Sigmoid colon (tissue), 6 donors: ENCODE measurements at regions not wholly inside any gene's neighbourhood (a gene's known extent, or its start where the extent isn't known, plus 50 kb on each side); places are given as distances from the start of the nearest gene placed in this dataset.
A peak's percentile ranks its signal among the peaks of the same experiment; 100 is the strongest.

Experiments used
- DNase-seq: peaks from one replicate; pipeline ENCODE4 v3.0.0-alpha.2; 2019
- H3K27ac ChIP-seq, 4 donors: fragments of 200-600 bp; sonication (generic); one replicate each; pipeline ENCODE4 v1.5.1; 2016 to 2019; ENCODE audit warnings: mild to moderate bottlenecking in 1 of 4
- H3K27me3 ChIP-seq, 3 donors: fragments of 200-600 bp; sonication (generic); one replicate each; pipeline ENCODE4 v1.5.1; 2019; ENCODE audit warnings: mild to moderate bottlenecking in 1 of 3
- H3K36me3 ChIP-seq, 4 donors: fragments of 200-600 bp; sonication (generic); one replicate each; pipeline ENCODE4 v1.5.1; 2016 to 2019
- H3K4me1 ChIP-seq, 4 donors: fragments of 200-600 bp; sonication (generic); one replicate each; pipeline ENCODE4 v1.5.1; 2017 to 2019
- H3K4me3 ChIP-seq, 4 donors: fragments of 200-600 bp; sonication (generic); one replicate each; pipeline ENCODE4 v1.5.1; 2017 to 2019; ENCODE audit warnings: mild to moderate bottlenecking in 2 of 4, moderate library complexity in 1 of 4
- H3K9me3 ChIP-seq, 4 donors: fragments of 200-600 bp in 3 of 4; sonication (generic) in 3 of 4; one replicate each; pipeline versions ENCODE4 v1.5.1 to v1.6.1; 2013 to 2019
- CTCF ChIP-seq, 4 experiments: fragments of 450-650 bp in 3 of 4; fragments of 200-600 bp in 1 of 4; IDR thresholded peaks; one replicate each; pipeline ENCODE4 v1.5.1; 2016 to 2019; ENCODE audit warnings: antibody characterized with exemption in 4 of 4, mild to moderate bottlenecking in 3 of 4, moderate library complexity in 2 of 4
- EP300 ChIP-seq, 4 donors: sonication (generic); formaldehyde crosslinking; IDR thresholded peaks; one replicate each; pipeline ENCODE4 v1.6.1; 2017; ENCODE audit warnings: antibody characterized with exemption in 4 of 4
- POLR2A ChIP-seq, 2 donors: fragments of 450-650 bp; IDR thresholded peaks; one replicate each; pipeline ENCODE4 v1.6.1; 2016; ENCODE audit warnings: antibody characterized with exemption in 2 of 2, mild to moderate bottlenecking in 2 of 2, moderate library complexity in 2 of 2
- POLR2AphosphoS5 ChIP-seq, 4 donors: sonication (generic); formaldehyde crosslinking; IDR thresholded peaks; one replicate each; pipeline ENCODE4 v1.6.1; 2017; ENCODE audit warnings: antibody characterized with exemption in 4 of 4
- WGBS, 2 donors: extraction: QIAGEN DNeasy Blood & Tissue Kit; methylation state at CpG; one replicate each; pipeline ENCODE4 v1.1.7; 2013; 5-methylcytosine and 5-hydroxymethylcytosine counted together
- intact Hi-C: fragments of 100-400 bp; cut with DNase I; formaldehyde crosslinking; loops from one replicate; pipeline ENCODE4 v1.15.1; 2023
- donor health status: healthy with polysubstance abuse.
- donor health status: healthy.

GRCh38 chr13:40445557-40445990 is 220.9 kb downstream of the FOXO1 start:
- Histone ChIP-seq H3K9me3 (no peaks in the 10 kb centered on the region), H3K27me3 (no peaks in the 10 kb centered on the region), H3K36me3 (no peaks in the 10 kb centered on the region), H3K27ac (no peak overlapping the region), H3K4me3 (no peak overlapping the region), H3K4me1 (peaks cover 0 to 24% (median 22%) of the 10 kb centered on the region in 4 donors)
- WGBS, 2 donors, result 58 to 87% methylated on average over 11 of the region's 11 CpGs
- intact Hi-C loops, result no loop called here
- no peak for DNase-seq
- TF ChIP-seq CTCF (IDR thresholded peaks at IDR 0.05) (no peak), POLR2AphosphoS5 (IDR thresholded peaks at IDR 0.05) (peak in 1 of 4 donors; percentile 53)

- no peaks in the 10 kb centered on the region for H3K27me3 ChIP-seq
- intact Hi-C loops, result no loop called here
Observed at GRCh38 chr13:40446365-40446764, 220.1 kb downstream of the FOXO1 start.

GRCh38 chr13:40447857-40448256 is 218.6 kb downstream of the FOXO1 start:
- peaks cover 0 to 1% (median under 1%) of the 10 kb centered on the region in 4 donors for H3K4me1 ChIP-seq
- TF ChIP-seq CTCF (IDR thresholded peaks at IDR 0.05) (no peak), EP300 (IDR thresholded peaks at IDR 0.05) (no peak), POLR2A (IDR thresholded peaks at IDR 0.05) (no peak), POLR2AphosphoS5 (IDR thresholded peaks at IDR 0.05) (no peak)
- WGBS, 2 donors, result 59 to 99% methylated on average over 3 of the region's 3 CpGs
- DNase-seq, result no peak
- no peak overlapping the region for H3K27ac ChIP-seq
- intact Hi-C loops, result no loop called here
- H3K36me3 ChIP-seq, result no peaks in the 10 kb centered on the region
- no peaks in the 10 kb centered on the region for H3K9me3 ChIP-seq
- H3K4me3 ChIP-seq, result no peak overlapping the region
- H3K27me3 ChIP-seq, result no peaks in the 10 kb centered on the region

More at GRCh38 chr13:40446365-40446764, 220.1 kb downstream of the FOXO1 start:
- H3K9me3 ChIP-seq, result no peaks in the 10 kb centered on the region
- no peak overlapping the region for H3K4me3 ChIP-seq
- WGBS, 2 donors, result 85 to 98% methylated on average over 2 of the region's 2 CpGs
- H3K27ac ChIP-seq, result no peak overlapping the region
- no peaks in the 10 kb centered on the region for H3K36me3 ChIP-seq
- TF ChIP-seq EP300 (IDR thresholded peaks at IDR 0.05) (no peak), POLR2A (IDR thresholded peaks at IDR 0.05) (no peak), CTCF (IDR thresholded peaks at IDR 0.05) (no peak), POLR2AphosphoS5 (IDR thresholded peaks at IDR 0.05) (no peak)
- peaks cover 0 to 16% (median 15%) of the 10 kb centered on the region in 4 donors for H3K4me1 ChIP-seq
- DNase-seq, result no peak

- no peaks in the 10 kb centered on the region for H3K9me3 ChIP-seq
- intact Hi-C loops, result no loop called here
- H3K36me3 ChIP-seq, result no peaks in the 10 kb centered on the region
- DNase-seq, result no peak
- WGBS, 2 donors, result 79 to 90% methylated on average over 5 of the region's 5 CpGs
- H3K27me3 ChIP-seq, result no peaks in the 10 kb centered on the region
- no peak overlapping the region for H3K27ac ChIP-seq
- no peak overlapping the region for H3K4me3 ChIP-seq
- no peaks in the 10 kb centered on the region for H3K4me1 ChIP-seq
- TF ChIP-seq CTCF (IDR thresholded peaks at IDR 0.05) (no peak), EP300 (IDR thresholded peaks at IDR 0.05) (no peak), POLR2AphosphoS5 (IDR thresholded peaks at IDR 0.05) (no peak), POLR2A (IDR thresholded peaks at IDR 0.05) (no peak)
Observed at GRCh38 chr13:40452038-40452666, 214.3 kb downstream of the FOXO1 start.
